ENCODE measurements at regions not wholly inside any gene's neighbourhood (a gene's known extent, or its start where the extent isn't known, plus 50 kb on each side); places are given as distances from the start of the nearest gene placed in this dataset.

DNA sequence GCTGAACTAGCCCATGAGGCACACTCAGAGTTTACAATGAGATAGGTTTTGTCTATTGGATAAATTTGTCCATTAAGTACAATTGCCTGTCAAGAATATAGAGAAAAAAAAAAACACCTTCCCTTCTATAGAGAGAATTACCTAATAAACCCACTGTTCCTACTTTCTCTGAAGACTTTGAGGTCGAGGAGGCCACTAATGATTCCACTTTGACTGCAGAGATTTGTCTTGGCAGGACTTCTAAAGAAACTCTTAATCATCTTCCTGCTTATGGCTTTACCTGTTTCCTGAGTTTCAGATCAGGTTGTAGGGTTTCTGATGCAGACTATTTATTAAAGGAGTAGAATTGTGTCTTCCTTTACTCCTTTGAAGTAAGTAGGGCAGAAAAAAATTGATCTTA, 342.4 kb upstream of the KCNMB2 start:
- Histone ChIP-seq H3K27me3 (ENCODE audit: insufficient read depth in 3 of 3, low read length in 2 of 3) (no peaks in the 10 kb centered on the region), H3K36me3 (ENCODE audit: insufficient read depth in 1 of 2, low read depth in 1 of 2) (no peaks in the 10 kb centered on the region), H3K4me3 (no peak overlapping the region), H3K9me3 (no peaks in the 10 kb centered on the region), H3K27ac (no peak overlapping the region), H3K4me1 (peaks cover 26% of the 10 kb centered on the region)
- TF ChIP-seq, protein P1, sequence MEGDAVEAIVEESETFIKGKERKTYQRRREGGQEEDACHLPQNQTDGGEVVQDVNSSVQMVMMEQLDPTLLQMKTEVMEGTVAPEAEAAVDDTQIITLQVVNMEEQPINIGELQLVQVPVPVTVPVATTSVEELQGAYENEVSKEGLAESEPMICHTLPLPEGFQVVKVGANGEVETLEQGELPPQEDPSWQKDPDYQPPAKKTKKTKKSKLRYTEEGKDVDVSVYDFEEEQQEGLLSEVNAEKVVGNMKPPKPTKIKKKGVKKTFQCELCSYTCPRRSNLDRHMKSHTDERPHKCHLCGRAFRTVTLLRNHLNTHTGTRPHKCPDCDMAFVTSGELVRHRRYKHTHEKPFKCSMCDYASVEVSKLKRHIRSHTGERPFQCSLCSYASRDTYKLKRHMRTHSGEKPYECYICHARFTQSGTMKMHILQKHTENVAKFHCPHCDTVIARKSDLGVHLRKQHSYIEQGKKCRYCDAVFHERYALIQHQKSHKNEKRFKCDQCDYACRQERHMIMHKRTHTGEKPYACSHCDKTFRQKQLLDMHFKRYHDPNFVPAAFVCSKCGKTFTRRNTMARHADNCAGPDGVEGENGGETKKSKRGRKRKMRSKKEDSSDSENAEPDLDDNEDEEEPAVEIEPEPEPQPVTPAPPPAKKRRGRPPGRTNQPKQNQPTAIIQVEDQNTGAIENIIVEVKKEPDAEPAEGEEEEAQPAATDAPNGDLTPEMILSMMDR (IDR thresholded peaks at IDR 0.05) = no peak
- 41 to 59% (median 56%) methylated on average over 1 of the region's 1 CpG for WGBS, 3 donors
- DNase-seq = no peak
- no peak for ATAC-seq
- intact Hi-C loops (cut with DNase I) = no loop called here

DNA sequence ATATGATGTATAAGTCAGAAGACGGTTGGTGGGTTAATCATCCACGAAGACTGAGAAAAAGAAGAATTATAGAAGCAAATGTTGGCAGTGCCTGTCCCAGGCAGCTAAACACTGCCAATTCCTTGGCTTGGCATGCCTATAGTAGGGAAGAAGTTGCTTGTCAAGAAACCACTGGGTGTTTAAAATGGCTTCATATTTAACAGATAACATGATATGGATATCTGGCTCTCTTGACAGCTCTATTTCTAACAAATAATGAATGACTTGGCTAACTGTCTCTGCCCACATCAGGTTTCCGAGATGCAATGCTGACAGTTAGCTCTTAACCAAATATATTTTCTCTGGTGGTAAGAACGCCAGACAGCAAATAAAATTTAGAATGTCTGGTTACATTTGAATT, 341.7 kb upstream of the KCNMB2 start:
- DNase-seq (no peak), ATAC-seq (peak in 3 of 4 donors; percentile 27 to 46 (median 39))
- TF ChIP-seq, protein P1 (IDR thresholded peaks at IDR 0.05) = no peak
- H3K9me3 ChIP-seq = no peaks in the 10 kb centered on the region
- intact Hi-C loops (cut with DNase I) = no loop called here
- no peak overlapping the region for H3K4me3 ChIP-seq
- no peaks in the 10 kb centered on the region for H3K36me3 ChIP-seq (ENCODE audit: insufficient read depth in 1 of 2, low read depth in 1 of 2)
- 26 to 45% (median 32%) methylated on average over 4 of the region's 4 CpGs for WGBS, 3 donors
- H3K27me3 ChIP-seq (ENCODE audit: insufficient read depth in 3 of 3, low read length in 2 of 3) = no peaks in the 10 kb centered on the region
- peaks cover 26% of the 10 kb centered on the region for H3K4me1 ChIP-seq
- peak overlapping the region; percentile 72 for H3K27ac ChIP-seq

DNA sequence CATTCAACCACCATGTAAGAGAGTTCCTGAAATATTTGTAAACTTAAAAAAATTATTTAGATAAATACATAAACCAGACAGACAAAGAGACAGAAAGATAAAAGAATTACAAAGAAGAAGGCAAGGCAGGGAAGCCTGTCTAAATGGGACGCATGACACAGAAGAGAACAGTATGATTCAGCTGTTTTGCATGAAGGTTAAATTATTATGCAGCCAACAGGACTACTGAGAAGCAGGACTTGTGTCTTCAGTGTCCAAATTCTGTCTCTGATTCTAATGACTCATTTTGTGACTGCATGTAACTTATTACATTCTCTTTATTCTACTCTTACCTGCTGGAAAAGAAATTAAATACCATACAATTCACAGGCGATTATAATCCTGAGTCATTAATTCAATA, 340.4 kb upstream of the KCNMB2 start:
- peak; percentile 88 to 98 (median 97) for ATAC-seq
- no peak for DNase-seq
- 43 to 73% (median 53%) methylated on average over 2 of the region's 2 CpGs for WGBS, 3 donors
- intact Hi-C loops (cut with DNase I) = no loop called here
- Histone ChIP-seq H3K27ac (peak overlapping the region; percentile 72), H3K4me1 (peaks cover 26% of the 10 kb centered on the region), H3K9me3 (no peaks in the 10 kb centered on the region), H3K36me3 (ENCODE audit: insufficient read depth in 1 of 2, low read depth in 1 of 2) (no peaks in the 10 kb centered on the region), H3K4me3 (no peak overlapping the region), H3K27me3 (ENCODE audit: insufficient read depth in 3 of 3, low read length in 2 of 3) (no peaks in the 10 kb centered on the region)
- TF ChIP-seq, protein P1 (IDR thresholded peaks at IDR 0.05) = no peak

DNA sequence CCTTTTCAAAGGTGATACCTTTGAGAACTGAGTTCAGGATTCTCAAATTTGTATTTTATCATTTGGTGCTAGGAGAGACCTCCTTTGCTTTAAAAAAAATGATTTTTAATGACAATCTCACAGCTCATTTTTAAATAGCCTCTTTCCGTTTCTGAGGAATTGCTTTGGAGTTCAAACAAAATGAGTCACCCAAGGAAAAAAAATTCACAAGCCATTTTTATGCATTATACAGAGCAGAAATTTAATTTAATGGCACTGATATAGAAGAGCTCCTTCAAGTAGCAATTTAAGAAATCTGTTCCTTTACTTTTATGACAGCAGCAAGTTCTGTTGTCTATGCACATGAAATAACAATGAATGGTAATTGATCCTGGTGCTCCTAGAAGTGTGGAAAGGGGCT, 337.9 kb upstream of the KCNMB2 start:
- WGBS, 3 donors = 68 to 75% (median 71%) methylated on average over 1 of the region's 1 CpG
- H3K27me3 ChIP-seq (ENCODE audit: insufficient read depth in 3 of 3, low read length in 2 of 3) = no peaks in the 10 kb centered on the region
- H3K4me1 ChIP-seq = peaks cover 27% of the 10 kb centered on the region
- DNase-seq (no peak), ATAC-seq (no peak)
- no peaks in the 10 kb centered on the region for H3K36me3 ChIP-seq (ENCODE audit: insufficient read depth in 1 of 2, low read depth in 1 of 2)
- no peak overlapping the region for H3K27ac ChIP-seq
- TF ChIP-seq, protein P1 (IDR thresholded peaks at IDR 0.05) = no peak
- intact Hi-C loops (cut with DNase I) = no loop called here
- H3K4me3 ChIP-seq = no peak overlapping the region
- H3K9me3 ChIP-seq = no peaks in the 10 kb centered on the region

DNA sequence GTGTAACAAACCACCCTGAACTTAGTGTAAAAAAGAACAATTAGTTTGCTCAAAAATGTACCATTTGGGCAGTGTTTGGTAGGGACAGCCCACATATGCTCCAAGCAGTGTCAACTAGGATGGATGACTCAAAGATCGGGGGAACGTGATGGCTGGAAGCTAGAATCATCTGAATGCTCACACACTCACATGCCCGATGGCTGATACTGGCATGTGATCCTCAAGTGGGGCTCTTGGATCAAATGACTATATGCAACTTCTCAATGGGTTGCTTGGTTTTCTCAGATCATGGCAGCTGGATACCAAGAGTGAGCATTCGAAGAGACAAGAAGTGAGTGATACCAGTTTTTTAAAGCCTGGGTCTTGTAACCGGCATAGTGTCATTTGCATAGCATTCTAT, 335.9 kb upstream of the KCNMB2 start:
- intact Hi-C loops (cut with DNase I) = no loop called here
- no peak for ATAC-seq
- Histone ChIP-seq H3K4me3 (no peak overlapping the region), H3K9me3 (no peaks in the 10 kb centered on the region), H3K36me3 (ENCODE audit: insufficient read depth in 1 of 2, low read depth in 1 of 2) (no peaks in the 10 kb centered on the region), H3K27ac (no peak overlapping the region), H3K27me3 (ENCODE audit: insufficient read depth in 3 of 3, low read length in 2 of 3) (no peaks in the 10 kb centered on the region), H3K4me1 (peaks cover 16% of the 10 kb centered on the region)
- TF ChIP-seq, protein P1 (IDR thresholded peaks at IDR 0.05) = no peak
- 92 to 96% (median 93%) methylated on average over 5 of the region's 5 CpGs for WGBS, 3 donors
- no peak for DNase-seq
